ENCODE measurements at regions not wholly inside any gene's neighbourhood (a gene's known extent, or its start where the extent isn't known, plus 50 kb on each side); places are given as distances from the start of the nearest gene placed in this dataset.

- TF ChIP-seq E2F4 (CRISPR knock-in tag; IDR thresholded peaks at IDR 0.05; ENCODE audit: borderline replicate concordance, low read depth) (no peak), CREM (CRISPR knock-in tag; IDR thresholded peaks at IDR 0.05) (no peak), ZNF423 (CRISPR knock-in tag; IDR thresholded peaks at IDR 0.05) (no peak), ZNF512 (CRISPR knock-in tag; IDR thresholded peaks at IDR 0.05; ENCODE audit: borderline replicate concordance) (no peak), AR (CRISPR knock-in tag; IDR thresholded peaks at IDR 0.05) (no peak), ZNF263 (CRISPR knock-in tag; IDR thresholded peaks at IDR 0.05; ENCODE audit: low read depth) (no peak)
- TF ChIP-seq, protein P1, sequence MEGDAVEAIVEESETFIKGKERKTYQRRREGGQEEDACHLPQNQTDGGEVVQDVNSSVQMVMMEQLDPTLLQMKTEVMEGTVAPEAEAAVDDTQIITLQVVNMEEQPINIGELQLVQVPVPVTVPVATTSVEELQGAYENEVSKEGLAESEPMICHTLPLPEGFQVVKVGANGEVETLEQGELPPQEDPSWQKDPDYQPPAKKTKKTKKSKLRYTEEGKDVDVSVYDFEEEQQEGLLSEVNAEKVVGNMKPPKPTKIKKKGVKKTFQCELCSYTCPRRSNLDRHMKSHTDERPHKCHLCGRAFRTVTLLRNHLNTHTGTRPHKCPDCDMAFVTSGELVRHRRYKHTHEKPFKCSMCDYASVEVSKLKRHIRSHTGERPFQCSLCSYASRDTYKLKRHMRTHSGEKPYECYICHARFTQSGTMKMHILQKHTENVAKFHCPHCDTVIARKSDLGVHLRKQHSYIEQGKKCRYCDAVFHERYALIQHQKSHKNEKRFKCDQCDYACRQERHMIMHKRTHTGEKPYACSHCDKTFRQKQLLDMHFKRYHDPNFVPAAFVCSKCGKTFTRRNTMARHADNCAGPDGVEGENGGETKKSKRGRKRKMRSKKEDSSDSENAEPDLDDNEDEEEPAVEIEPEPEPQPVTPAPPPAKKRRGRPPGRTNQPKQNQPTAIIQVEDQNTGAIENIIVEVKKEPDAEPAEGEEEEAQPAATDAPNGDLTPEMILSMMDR (IDR thresholded peaks at IDR 0.05): no peak
- TF ChIP-seq, protein P2, sequence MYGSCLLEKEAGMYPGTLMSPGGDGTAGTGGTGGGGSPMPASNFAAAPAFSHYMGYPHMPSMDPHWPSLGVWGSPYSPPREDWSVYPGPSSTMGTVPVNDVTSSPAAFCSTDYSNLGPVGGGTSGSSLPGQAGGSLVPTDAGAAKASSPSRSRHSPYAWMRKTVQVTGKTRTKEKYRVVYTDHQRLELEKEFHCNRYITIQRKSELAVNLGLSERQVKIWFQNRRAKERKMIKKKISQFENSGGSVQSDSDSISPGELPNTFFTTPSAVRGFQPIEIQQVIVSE (CRISPR knock-in tag; IDR thresholded peaks at IDR 0.05; ENCODE audit: borderline replicate concordance): no peak
These were observed 62.3 kb upstream of the LSM6 start for GRCh38 chr4:146113171-146113570.

Measured in WTC11 (cell line).